Right cardiac atrium (tissue), 5 donors: ENCODE measurements at regions not wholly inside any gene's neighbourhood (a gene's known extent, or its start where the extent isn't known, plus 50 kb on each side); places are given as distances from the start of the nearest gene placed in this dataset.

Experiments used
- ATAC-seq, 2 donors: fragments of 200-7000 bp; cut with Tn5 transposase; one replicate each; pipeline versions ENCODE4 v1.8.0 to v1.9.1; 2020; ENCODE audit warnings: moderate library complexity in 2 of 2, mild to moderate bottlenecking in 1 of 2
- DNase-seq, 3 donors: peaks; one replicate each; pipeline ENCODE4 v3.0.0-alpha.2; 2020
- H3K27ac ChIP-seq: one replicate; pipeline ENCODE4 v1.5.1; 2013; ENCODE audit warnings: mild to moderate bottlenecking, low read length, control low read depth, moderate library complexity
- H3K27me3 ChIP-seq: one replicate; pipeline ENCODE4 v1.6.1; 2013; ENCODE audit not compliant: control insufficient read depth, insufficient read depth
- H3K4me1 ChIP-seq: one replicate; pipeline ENCODE4 v1.6.1; 2013; ENCODE audit warnings: low read length; ENCODE audit not compliant: control insufficient read depth, insufficient read depth
- H3K4me3 ChIP-seq: one replicate; pipeline ENCODE4 v1.5.1; 2013; ENCODE audit warnings: low read length, control low read depth
- H3K9me3 ChIP-seq: one replicate; pipeline ENCODE4 v1.6.1; 2013; ENCODE audit warnings: low read length; ENCODE audit not compliant: control insufficient read depth
- WGBS: extraction: QIAGEN DNeasy Blood & Tissue Kit; methylation state at CpG from one replicate; pipeline ENCODE4 v1.1.7; 2013; 5-methylcytosine and 5-hydroxymethylcytosine counted together
- intact Hi-C, 4 donors: fragments of 100-400 bp; cut with DNase I; formaldehyde crosslinking; loops; one replicate each; pipeline versions ENCODE4 v1.11.0 to v1.14.0; 2022 to 2023
- donor health status: healthy with polysubstance abuse.
- donor health status: DM: no; HTN: yes; CAD: no.
- donor health status: DM: no; HTN: no; CAD: no.
- donor health status: DM: no; HTN: yes; CAD: no; lungs with severe emphysema.
- donor health status: DM: yes; HTN: yes; CAD: no.

DNA sequence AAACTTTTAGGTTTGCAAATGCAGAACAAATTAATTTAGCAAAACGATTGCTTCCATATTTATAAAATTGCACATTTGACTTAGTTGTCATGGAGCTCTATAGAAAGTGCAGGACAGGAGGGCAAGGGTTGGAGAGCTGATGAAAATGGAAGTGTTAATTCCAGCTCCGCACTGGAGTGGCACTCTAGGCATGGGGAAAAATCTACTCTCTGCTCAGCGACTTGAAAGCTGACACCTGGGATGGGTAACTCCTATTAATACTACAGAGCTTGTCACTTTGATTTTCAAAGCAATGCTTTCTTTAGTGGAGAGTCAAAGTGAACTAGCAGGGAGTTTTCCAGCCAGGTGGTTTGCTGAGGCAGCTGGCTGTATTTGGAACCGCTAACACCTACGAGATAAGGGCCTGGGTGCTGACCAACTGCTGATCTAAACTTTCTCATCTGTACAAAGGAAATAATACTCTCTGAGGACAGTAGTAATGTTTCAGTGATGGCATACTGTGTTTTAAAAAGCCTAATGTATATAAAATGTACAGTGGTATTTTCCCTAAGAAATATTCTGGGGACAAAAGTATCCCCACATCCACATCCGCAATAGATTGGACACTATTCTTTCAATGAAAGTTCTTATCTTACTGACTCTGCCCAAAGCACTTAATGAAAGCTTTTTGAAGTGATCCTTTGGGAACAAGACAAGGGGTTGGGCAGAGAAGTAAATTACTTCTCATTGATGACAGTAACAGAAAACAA lies 444.3 kb downstream of the GPAM start:
- 37% methylated on average over 6 of the region's 6 CpGs for WGBS
- H3K27me3 ChIP-seq, result no peaks in the 10 kb centered on the region
- H3K4me1 ChIP-seq, result no peaks in the 10 kb centered on the region
- H3K9me3 ChIP-seq, result no peaks in the 10 kb centered on the region
- no peak overlapping the region for H3K4me3 ChIP-seq
- no peak for DNase-seq
- intact Hi-C loops, result no loop called here
- ATAC-seq, result no peak
- H3K27ac ChIP-seq, result no peak overlapping the region

DNA sequence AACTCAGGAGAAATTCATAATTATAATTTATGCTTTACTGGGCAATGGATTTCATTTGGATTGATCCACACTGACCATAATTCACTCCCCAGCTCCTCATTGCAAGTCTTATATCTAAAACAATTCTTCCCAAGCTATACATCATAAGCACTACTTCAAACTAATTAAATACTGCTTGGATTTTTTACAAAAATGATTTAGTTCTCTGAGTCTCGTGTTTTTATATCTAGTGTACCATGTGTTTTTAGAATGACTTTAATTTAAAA lies 443.8 kb downstream of the GPAM start:
- DNase-seq (no peak), ATAC-seq (no peak)
- H3K9me3 ChIP-seq, result no peaks in the 10 kb centered on the region
- no peaks in the 10 kb centered on the region for H3K4me1 ChIP-seq
- H3K27me3 ChIP-seq, result no peaks in the 10 kb centered on the region
- H3K27ac ChIP-seq, result no peak overlapping the region
- intact Hi-C loops, result no loop called here
- 52% methylated on average over 1 of the region's 1 CpG for WGBS
- H3K4me3 ChIP-seq, result no peak overlapping the region

DNA sequence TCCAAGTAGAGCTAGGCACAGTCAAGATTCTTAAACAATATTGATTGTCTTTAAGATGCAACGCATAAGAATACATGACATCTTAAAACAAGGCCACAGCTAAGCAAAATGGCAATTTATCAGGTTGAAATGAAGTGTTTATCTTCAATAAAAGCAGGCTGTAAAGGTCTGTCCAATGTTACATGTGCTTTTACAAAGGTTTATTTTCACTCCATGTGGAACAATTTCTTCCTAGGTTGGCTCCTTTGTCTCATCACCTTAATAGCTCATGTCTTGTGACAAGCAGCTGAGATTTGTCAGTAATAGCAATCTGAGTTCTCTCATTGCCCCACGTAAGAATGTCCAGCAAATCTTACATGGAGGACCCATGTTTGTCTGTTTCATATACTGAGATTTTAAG lies 437.6 kb downstream of the GPAM start:
- H3K9me3 ChIP-seq, result no peaks in the 10 kb centered on the region
- no peak overlapping the region for H3K27ac ChIP-seq
- H3K27me3 ChIP-seq, result no peaks in the 10 kb centered on the region
- H3K4me1 ChIP-seq, result no peaks in the 10 kb centered on the region
- H3K4me3 ChIP-seq, result no peak overlapping the region
- no peak for DNase-seq
- no peak for ATAC-seq
- WGBS, result 79% methylated on average over 2 of the region's 2 CpGs
- intact Hi-C loops, result no loop called here

DNA sequence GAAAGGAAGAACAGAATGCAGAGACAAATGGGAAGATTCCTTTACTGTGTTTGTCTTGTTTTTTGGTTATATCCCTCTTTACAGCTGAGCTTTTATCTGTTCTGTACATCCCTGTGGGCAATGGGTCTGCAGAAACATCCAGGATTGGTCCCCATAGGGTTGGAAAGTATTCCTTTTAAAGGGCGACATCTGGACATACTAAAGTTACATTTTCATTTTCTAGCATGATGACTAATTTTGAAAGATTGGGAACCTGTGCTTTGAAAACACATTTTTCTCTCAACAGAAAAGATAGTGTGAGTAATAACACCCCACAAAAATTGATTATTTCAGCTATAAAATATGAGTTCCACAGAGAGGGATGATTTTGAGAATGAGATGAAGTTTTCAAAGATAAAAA lies 435.8 kb downstream of the GPAM start:
- ATAC-seq (no peak), DNase-seq (no peak)
- WGBS, result 62% methylated on average over 1 of the region's 1 CpG
- no peaks in the 10 kb centered on the region for H3K4me1 ChIP-seq
- H3K27me3 ChIP-seq, result no peaks in the 10 kb centered on the region
- intact Hi-C loops, result no loop called here
- H3K4me3 ChIP-seq, result no peak overlapping the region
- no peaks in the 10 kb centered on the region for H3K9me3 ChIP-seq
- no peak overlapping the region for H3K27ac ChIP-seq

DNA sequence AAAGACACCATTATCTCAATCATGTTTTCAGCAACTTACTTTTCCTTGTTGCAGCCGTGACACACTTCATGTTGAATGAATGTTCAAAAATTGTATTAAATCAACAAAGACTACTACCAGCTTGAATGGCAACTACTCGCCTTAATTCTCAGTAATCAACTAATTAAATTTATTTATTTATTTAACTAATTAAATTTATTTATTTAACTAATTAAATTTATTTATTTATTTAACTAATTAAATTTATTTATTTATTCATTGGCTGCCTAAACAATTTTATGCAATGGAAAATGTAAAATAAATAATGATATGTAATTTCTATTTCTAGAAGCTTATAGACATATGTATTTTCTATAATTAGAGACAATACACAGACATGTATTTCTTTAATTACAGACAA lies 435.4 kb downstream of the GPAM start:
- intact Hi-C loops, result no loop called here
- Histone ChIP-seq H3K27me3 (no peaks in the 10 kb centered on the region), H3K27ac (no peak overlapping the region), H3K4me1 (no peaks in the 10 kb centered on the region), H3K4me3 (no peak overlapping the region), H3K9me3 (no peaks in the 10 kb centered on the region)
- ATAC-seq, result no peak
- no peak for DNase-seq
- 54% methylated on average over 2 of the region's 2 CpGs for WGBS

DNA sequence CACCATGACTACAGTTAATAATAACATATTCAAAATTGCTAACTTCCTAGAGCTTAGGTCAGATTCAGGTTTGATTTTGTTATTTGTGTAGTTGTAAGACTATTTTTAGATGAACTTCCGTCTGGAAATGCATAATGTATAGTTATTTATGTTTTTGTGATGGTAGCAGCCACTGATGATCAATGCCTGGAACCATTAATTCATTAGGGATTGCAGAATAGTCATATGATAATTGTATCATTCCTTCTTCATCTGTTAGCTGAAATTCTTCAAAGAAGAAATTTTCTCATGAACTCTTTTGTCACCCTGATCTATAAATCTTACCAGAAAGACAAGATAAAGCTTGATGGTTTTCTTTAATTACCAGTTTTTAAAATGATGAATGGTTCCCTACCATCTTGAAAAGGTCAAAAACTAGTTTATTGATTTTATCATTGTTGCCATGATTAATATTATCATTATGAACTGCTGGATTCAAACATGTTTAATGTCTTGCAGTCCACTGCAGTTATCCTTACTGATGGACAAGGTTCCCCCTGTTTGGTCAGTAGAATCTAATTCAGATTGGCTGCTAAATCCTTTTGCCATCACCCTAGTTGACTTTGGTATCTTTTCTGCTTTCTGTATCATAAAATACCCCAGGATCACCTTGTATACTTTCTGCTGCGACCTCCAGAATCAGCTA lies 433.3 kb downstream of the GPAM start:
- Histone ChIP-seq H3K4me3 (no peak overlapping the region), H3K9me3 (no peaks in the 10 kb centered on the region), H3K27me3 (no peaks in the 10 kb centered on the region), H3K27ac (no peak overlapping the region), H3K4me1 (no peaks in the 10 kb centered on the region)
- DNase-seq, result no peak
- ATAC-seq, result no peak
- WGBS, result 43% methylated on average over 2 of the region's 2 CpGs
- intact Hi-C loops, result no loop called here

DNA sequence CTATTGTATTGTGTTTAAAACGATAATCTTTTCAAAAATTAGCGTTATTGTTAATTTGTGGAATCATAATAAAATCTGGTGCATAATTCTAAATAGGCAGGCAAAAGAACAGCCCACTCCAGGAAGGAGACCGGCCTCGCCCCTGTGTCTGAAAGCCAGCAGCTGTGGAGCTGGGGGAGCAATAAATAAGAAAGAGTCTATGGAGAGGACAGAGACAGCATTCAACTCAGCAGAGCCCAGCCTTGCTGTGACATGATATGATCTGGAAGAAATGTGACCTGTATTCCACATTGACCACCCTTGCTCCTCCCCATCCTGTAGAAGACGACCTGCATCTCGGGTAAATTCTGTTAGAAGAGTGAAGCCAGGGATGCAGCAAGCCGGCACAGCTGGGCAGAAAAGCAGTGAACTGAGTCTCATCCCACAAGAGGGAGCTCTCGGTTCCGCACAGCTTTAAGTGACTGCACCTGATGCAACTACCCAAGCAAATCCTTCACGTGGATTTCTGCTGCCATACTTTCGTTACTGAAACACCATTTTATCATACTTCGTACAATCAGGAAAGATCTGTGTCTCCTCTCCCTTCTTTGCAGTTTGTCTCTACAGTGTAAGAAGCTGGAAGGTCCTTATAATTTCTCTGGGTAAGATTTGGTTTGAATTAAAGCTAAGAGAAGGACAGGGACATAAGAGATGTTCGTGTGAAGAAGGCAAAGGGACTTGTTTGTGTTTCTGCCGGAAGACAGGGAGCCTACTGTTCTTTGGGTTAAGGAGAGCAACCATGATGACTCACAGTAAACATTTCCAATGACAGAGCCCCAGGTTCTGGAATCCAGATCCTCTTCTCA lies 427.1 kb downstream of the GPAM start:
- no peak for ATAC-seq
- peak; percentile 13 to 47 (median 28) for DNase-seq
- intact Hi-C loops, result loop anchor here in 1 of 4 donors (5.0 kb wide), 1 partner anchor 381 kb away; no protein-coding TSS in a partner anchor
- Histone ChIP-seq H3K4me1 (no peaks in the 10 kb centered on the region), H3K27ac (no peak overlapping the region), H3K4me3 (no peak overlapping the region), H3K27me3 (no peaks in the 10 kb centered on the region), H3K9me3 (no peaks in the 10 kb centered on the region)
- WGBS, result 33% methylated on average over 14 of the region's 14 CpGs

DNA sequence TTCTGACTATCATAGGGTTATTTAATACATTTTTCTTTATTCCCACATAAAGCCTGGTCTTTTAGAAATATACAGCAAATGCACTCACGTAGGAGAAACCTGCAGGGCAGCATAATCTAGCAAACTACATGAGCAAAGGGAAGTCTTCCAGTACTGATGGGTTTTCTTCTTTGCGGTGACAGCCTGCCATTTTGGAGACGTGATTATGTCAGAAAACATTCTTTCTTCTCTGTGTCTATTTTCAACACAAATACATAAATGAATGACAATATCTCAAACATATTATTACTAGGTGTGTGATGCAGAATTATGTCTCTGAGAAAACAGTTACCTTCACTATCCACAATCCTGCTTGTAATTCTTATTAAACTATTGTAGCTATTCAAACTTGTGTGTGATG lies 425.0 kb downstream of the GPAM start:
- DNase-seq (no peak), ATAC-seq (no peak)
- Histone ChIP-seq H3K4me1 (no peaks in the 10 kb centered on the region), H3K9me3 (no peaks in the 10 kb centered on the region), H3K27me3 (no peaks in the 10 kb centered on the region), H3K4me3 (no peak overlapping the region), H3K27ac (no peak overlapping the region)
- intact Hi-C loops, result loop anchor here in 1 of 4 donors (5.0 kb wide), 1 partner anchor 379 kb away; no protein-coding TSS in a partner anchor
- 72% methylated on average over 3 of the region's 3 CpGs for WGBS

DNA sequence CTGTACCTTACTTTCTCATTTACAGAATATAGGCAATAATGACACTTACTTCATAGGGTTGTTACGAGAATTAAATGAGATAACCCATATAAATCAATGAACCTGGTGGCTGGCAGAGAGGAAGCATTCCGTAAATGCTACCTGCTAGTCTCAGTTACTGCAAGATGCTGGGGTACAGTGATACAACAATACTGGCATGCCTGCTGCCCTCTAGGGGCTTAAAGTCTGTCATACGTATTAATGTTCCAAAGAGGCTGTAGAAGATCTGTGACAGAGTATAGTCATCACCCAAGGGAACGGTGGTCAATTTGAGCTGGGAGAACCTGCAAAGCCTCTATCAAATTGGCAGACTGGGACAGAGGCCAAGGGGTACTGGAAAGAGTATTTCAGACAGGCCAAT lies 421.5 kb downstream of the GPAM start:
- no peaks in the 10 kb centered on the region for H3K4me1 ChIP-seq
- 81% methylated on average over 4 of the region's 4 CpGs for WGBS
- H3K27ac ChIP-seq, result no peak overlapping the region
- no peaks in the 10 kb centered on the region for H3K27me3 ChIP-seq
- ATAC-seq (no peak), DNase-seq (no peak)
- no peak overlapping the region for H3K4me3 ChIP-seq
- H3K9me3 ChIP-seq, result no peaks in the 10 kb centered on the region
- intact Hi-C loops, result no loop called here

DNA sequence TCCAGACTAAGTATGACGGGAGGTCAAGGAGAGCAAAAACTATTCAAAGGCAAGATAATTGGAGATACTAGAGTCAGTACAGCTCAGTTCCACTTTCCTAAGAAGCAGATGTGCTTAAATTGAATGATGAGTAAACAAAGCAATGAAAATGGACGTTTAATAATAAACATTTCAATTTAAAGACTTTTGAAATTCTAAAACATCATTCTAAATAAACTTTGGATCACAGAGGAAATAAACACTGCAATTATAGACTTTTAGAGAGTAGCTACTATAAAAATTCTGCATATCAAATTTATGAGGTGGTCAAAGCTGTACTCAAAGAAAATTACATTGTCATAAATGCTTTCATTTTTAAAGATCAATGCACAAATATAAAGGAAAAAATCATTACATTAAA lies 418.3 kb downstream of the GPAM start:
- no peak for DNase-seq
- Histone ChIP-seq H3K27me3 (no peaks in the 10 kb centered on the region), H3K27ac (no peak overlapping the region), H3K4me1 (no peaks in the 10 kb centered on the region), H3K4me3 (no peak overlapping the region), H3K9me3 (no peaks in the 10 kb centered on the region)
- ATAC-seq, result no peak
- intact Hi-C loops, result no loop called here
- 52% methylated on average over 2 of the region's 2 CpGs for WGBS

DNA sequence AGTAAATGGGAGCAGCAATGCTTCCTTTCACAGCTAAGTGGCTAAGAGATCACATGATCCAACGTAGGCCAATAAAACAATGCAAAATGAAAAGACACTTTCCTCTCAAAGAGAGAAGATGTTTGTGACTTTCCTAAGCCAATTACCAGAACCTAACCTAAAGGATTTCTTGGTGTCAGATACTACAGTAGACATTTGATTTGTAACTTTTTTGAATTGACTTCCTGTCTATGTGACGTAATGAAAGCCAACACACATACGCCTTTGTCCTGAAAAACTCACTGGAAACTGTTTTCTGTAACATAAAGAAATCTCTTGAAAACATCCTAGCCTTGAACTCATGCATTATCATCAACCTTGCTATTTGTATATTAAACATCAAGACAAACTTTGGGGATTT lies 417.1 kb downstream of the GPAM start:
- intact Hi-C loops, result no loop called here

More for the DNA sequence above, 417.1 kb downstream of the GPAM start:
- WGBS, result 61% methylated on average over 3 of the region's 3 CpGs
- Histone ChIP-seq H3K9me3 (no peaks in the 10 kb centered on the region), H3K27me3 (no peaks in the 10 kb centered on the region), H3K27ac (no peak overlapping the region), H3K4me3 (no peak overlapping the region), H3K4me1 (no peaks in the 10 kb centered on the region)
- ATAC-seq (no peak), DNase-seq (no peak)
